Fibroblast of skin of right quadriceps (primary cell): ENCODE measurements at regions not wholly inside any gene's neighbourhood (a gene's known extent, or its start where the extent isn't known, plus 50 kb on each side); places are given as distances from the start of the nearest gene placed in this dataset.

ENCODE experiments used
- DNase-seq: peaks from one replicate; pipeline ENCODE4 v3.0.0-alpha.2; 2013

- peak; percentile 21 for DNase-seq
Observed at GRCh38 chr13:27370305-27370872, 54.0 kb upstream of the GTF3A start.

- no peak for DNase-seq
Observed at GRCh38 chr13:27371932-27372331, 52.5 kb upstream of the GTF3A start.

- DNase-seq = no peak
Observed at GRCh38 chr13:27372896-27373295, 51.5 kb upstream of the GTF3A start.

GRCh38 chr13:27374126-27374613 is 50.2 kb upstream of the GTF3A start:
- no peak for DNase-seq
